Hematopoietic multipotent progenitor cell treated with erythropoietin and hydrocortisone succinate and interleukin-3 and kit ligand, for 15 days (in vitro differentiated cells): ENCODE measurements at regions not wholly inside any gene's neighbourhood (a gene's known extent, or its start where the extent isn't known, plus 50 kb on each side); places are given as distances from the start of the nearest gene placed in this dataset.
"Not testable (repeated sequence)": the region's sequence is repeated elsewhere in the genome, so short reads cannot be mapped to it uniquely, and the experiment has no call there.

Experiments
- DNase-seq: peaks from one replicate; pipeline ENCODE4 v3.0.0-alpha.2; 2015; ENCODE audit warnings: low spot score

- DNase-seq, result no peak
Observed at GRCh38 chr12:60501124-60501729, 905.4 kb downstream of the SLC16A7 start.

- no peak for DNase-seq
Observed at GRCh38 chr12:60522684-60523400, 927.0 kb downstream of the SLC16A7 start.

- no peak for DNase-seq
Observed at GRCh38 chr12:60529261-60529660, 933.4 kb downstream of the SLC16A7 start.

DNA sequence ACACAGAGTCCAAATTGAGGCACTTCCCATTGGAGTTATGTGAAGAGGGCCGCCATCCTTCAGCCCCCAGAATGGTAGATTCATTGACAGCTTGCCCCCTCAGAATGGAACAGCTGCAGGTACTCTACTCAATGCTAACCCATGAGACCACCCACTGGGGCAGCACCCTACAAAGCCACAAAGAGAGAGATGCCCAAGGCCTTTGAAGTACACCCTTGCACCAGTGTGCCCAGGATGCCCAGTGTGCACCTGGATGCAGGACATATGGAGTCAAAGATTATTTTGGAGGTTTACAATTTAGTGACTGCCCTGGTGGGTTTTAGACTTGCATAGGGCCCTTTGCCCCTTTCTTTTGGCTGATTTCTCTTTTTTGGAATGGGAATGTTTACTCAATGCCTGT lies 933.9 kb downstream of the SLC16A7 start:
- DNase-seq, result no peak

DNA sequence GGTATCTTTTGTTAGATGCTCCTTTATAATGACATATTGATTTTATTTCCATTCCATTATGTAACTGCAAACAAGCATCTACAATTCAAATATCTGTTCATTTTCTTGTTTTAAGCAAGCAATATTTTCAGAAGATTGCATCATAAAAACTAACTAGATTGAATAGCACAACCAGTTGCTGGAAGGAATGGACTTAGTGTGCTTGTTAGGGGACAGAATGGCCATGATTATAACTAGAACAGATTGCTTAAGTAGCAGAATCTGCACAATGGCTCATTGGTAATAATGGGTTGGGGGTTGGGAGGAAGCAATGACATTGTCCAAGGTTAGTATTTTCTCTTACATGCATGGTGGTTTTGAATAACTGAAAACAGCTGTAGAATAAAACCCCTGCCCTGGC lies 939.5 kb downstream of the SLC16A7 start:
- DNase-seq, result no peak

- no peak for DNase-seq
Observed at GRCh38 chr12:60539592-60539991, 943.8 kb downstream of the SLC16A7 start.

DNA sequence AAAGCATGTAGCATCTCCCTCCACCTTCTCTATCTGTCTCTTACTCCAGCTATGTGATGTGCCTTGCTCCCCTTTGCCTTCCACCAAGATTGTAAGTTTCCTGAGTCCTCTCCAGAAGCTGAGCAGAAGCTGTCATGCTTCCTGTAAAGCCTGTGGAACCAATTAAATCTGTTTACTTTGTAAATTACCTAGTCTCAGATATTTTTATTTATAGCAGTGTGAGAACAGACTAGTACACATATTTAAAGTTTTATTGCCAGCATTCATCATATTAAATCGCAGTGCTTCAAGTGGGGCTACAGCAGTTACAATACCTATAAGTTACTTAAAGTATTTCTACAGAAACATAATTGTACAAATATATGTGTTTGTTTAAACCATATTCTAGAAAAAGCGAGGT lies 973.1 kb downstream of the SLC16A7 start:
- DNase-seq, result no peak

GRCh38 chr12:60577607-60578006 lies 981.8 kb downstream of the SLC16A7 start:
- no peak for DNase-seq

GRCh38 chr12:60587664-60588063 lies 991.8 kb downstream of the SLC16A7 start:
- not testable (repeated sequence) for DNase-seq

GRCh38 chr12:60594035-60594711 lies 998.3 kb downstream of the SLC16A7 start:
- DNase-seq, result no peak

DNA sequence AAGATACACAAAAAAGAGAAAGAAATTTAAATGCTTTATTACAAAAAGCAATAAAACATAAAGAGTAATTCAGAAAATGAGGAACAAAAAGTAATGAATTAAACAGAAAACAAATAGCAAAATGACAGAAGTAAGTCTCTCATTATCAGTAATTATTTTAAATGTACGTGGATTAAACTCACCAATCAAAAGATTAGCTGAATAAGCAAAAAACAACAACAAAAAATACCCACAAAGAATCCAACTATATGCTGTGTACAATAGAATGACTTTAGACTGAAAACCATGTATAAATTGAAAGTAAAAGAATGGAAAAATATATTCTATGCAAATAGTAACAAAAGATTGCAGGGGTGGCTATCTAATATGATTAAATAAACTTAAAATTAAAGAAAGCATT lies 1006.8 kb downstream of the SLC16A7 start:
- DNase-seq, result no peak

GRCh38 chr12:60603475-60603874 lies 1007.6 kb downstream of the SLC16A7 start:
- DNase-seq, result not testable (repeated sequence)

DNA sequence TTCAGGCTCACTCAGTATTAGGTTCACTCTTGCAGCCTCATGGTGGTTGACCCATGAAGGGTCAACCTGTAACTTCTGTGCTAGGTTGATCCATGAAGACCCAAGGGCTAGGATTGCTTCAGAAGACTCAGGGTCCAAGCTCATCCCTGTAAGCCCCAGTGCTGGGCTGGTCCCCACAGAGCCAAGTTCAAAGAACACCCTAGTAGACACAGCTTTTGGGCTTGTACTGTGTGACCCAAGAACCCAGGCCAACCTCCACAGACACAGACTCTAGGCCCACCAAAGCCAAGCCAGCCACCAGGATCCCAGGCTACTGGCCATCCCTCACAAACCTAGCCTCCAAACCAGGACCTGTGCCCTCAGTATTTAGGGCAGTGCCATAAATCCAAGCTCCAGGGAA lies 1020.6 kb downstream of the SLC16A7 start:
- DNase-seq, result no peak

DNA sequence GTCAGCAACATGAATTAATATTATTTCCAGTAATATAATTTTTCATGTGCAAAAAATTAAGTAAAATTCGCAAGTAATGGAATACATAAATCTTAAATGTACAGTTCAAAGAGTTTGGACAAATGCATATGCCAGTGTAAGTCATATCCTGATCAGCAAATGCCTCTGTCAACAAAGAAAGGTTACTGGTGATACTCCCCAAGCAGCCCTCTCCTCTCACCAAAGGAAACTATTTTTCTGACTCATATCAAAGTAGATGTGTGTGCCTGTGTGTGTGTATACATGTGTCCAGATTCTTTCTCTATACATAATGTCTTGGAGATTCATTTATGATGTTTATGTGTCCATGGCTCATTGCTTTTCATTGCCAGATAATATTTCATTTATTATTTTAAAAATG lies 1035.0 kb downstream of the SLC16A7 start:
- no peak for DNase-seq

- no peak for DNase-seq
Observed at GRCh38 chr12:60644076-60644475, 1048.2 kb downstream of the SLC16A7 start.

GRCh38 chr12:60666895-60667294 lies 1071.1 kb downstream of the SLC16A7 start:
- no peak for DNase-seq

DNA sequence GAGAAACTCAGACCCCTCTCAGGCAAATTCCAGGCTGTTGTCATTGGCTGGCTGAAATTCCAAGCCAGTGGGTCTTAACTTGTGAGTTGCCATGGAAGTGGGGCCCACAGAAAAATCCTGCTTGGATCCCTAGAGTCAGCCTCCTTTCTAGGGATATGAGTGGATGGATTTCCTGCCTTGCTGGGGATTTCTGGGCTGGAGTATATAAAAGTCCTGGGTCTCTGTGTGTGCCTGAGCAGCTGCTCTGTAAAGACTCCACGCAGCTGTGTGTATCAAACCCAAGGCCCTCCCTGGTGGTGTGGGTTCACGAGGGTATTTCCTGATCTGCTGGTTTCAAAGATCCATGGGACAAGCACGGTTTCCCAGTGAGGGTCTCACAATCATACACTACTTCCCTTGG lies 1077.1 kb downstream of the SLC16A7 start:
- DNase-seq, result no peak

DNA sequence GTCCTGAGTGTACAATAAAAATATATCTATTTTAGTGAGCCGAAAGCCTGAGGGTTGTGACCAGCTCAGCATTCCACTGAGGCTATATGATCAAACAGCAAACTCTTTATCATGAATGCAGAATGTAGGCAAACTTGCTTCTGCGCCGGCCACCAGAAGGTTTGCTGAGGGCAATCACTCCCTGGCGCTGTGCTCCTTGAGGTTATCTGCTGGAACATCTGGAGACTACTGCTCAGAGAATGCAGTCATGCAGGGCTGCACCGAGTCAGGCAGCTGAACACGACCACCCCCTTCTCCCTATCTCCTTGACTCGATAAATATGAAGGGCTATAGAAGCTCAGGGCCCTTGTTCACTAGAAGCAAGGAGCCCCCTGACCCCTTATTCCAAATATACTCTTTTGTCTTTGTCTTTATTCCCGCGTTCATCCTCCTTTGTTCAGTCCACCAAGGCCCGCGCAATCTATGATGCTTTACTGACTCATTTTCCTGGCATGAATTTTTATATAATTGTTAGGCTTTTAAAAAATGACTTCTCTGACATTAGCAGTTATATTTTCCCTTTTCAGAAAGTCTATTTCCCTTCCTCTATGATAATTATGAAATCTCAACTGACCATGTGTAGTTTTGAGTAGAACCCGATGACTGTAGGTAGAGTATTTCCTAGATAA lies 1089.3 kb downstream of the SLC16A7 start:
- no peak for DNase-seq

DNA sequence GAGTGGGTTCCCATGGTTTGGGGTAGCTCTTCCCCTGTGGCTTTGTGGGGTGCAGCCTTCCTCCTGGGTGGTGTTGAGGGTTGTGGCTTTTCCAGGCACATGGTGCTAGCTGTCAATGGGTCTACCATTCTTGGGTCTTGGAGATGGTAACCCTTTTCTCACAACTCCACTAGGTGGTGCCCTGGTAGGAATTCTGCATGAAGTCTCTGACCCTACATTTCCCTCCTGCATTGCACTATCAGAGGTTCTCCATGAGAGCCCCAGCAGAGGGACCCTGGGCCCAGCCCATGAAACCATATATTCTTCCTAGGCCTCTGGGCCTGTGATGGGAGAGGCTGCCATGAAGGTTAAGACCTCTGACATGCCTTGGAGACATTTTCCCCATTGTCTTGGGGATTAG lies 1093.3 kb downstream of the SLC16A7 start:
- DNase-seq, result no peak

DNA sequence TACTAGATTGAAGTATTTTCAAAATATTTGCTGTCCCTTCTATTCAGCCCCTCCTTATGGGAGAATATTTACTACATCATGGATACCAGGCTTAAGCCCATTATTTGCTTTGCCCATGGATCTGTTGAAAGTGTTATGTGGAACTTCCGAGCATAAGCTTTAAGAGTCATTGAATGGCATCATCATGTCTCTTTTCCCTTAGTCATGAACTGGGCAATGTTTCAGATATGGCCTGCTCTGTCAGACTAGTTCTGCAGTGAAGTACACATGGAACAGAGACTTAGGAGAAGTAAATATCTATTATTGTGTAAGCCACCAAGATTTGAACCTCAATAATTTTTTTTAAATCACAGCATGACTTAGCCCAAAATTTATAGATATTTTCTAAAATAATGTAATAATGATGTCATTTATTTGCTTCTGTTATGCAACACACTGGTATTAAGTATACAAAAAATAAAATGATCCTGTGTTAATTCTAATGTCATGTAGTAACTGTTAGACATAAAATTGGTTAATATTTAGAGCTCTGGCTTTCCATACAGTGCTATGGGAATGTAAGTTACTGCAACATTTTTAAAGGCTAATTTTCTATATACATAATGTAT lies 1097.3 kb downstream of the SLC16A7 start:
- DNase-seq, result no peak

DNA sequence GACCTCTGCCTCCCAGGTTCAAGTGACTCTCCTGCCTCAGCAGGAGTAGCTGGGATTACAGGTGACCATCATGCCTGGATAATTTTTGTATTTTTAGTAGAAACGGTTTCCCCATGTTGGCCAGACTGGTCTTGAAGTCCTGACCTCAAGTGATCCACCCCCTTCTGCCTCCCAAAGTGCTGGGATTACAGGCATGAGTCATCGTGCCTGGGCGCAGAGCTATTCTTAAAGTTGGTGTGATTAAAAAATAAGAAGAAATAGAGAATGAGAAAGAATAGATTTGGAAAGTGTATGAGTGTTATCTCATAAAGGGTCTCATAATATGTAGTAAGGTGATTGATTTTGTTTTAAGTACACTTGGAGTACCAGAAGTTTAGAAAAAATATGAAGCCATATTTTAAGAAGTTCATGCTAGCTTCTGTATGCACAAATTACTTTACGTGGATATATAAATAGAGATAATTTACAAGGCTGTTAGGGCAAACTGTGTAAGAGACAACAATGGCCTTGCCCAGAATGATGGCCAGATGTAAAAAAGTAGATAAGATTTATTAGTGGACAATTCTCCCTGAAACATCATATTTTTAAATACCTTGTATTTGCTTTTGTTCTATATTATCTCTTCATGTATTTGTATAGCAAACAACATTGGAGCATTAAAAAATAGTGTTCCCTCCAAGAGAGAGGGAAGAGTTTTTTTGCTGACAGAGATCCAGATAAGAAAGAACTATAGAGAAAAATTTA lies 1108.5 kb downstream of the SLC16A7 start:
- no peak for DNase-seq

DNA sequence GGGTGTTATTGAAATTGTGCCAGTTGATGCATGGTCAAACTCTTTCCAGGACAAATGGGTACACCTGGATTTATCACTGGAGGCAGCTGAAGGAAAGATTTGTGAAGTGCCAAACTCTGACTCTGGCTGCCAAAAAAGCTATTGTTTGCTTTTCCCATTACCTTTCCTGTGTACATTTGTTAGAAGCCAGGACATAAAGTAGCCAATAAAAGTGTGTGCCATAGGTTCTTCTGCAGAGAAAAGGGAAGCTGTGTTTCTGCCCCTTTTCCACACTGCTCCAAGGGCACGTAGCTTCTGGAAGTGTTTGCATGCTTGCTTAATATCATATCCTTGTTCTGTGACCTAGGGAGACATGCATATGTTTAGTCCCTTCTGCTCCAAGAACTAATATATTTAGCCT lies 1114.4 kb downstream of the SLC16A7 start:
- no peak for DNase-seq
